ENCODE measurements at regions not wholly inside any gene's neighbourhood (a gene's known extent, or its start where the extent isn't known, plus 50 kb on each side); places are given as distances from the start of the nearest gene placed in this dataset.
"Not testable (repeated sequence)": the region's sequence is repeated elsewhere in the genome, so short reads cannot be mapped to it uniquely, and the experiment has no call there.

DNA sequence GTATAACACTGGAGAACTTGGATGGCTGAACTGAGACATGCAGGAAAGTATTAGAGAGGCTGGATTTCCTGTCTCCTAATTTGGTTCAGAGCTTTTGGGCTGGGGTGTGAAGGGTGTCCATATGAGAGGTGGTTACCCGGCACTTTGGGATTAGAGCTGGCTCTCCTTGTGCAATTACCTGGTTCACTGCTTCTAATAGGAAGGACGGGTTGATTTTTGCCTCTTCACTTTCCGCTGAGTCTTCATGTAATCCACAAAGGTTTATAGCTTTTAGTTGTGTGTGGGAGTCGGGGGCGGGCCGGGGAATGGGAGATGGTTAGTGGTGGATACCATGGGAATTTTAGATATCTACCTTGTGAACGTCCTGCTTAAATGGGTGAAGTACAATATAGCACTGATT is 151.5 kb downstream of the BTBD3 start:
- DNase-seq (ENCODE audit: low read depth, low spot score), result no peak

DNA sequence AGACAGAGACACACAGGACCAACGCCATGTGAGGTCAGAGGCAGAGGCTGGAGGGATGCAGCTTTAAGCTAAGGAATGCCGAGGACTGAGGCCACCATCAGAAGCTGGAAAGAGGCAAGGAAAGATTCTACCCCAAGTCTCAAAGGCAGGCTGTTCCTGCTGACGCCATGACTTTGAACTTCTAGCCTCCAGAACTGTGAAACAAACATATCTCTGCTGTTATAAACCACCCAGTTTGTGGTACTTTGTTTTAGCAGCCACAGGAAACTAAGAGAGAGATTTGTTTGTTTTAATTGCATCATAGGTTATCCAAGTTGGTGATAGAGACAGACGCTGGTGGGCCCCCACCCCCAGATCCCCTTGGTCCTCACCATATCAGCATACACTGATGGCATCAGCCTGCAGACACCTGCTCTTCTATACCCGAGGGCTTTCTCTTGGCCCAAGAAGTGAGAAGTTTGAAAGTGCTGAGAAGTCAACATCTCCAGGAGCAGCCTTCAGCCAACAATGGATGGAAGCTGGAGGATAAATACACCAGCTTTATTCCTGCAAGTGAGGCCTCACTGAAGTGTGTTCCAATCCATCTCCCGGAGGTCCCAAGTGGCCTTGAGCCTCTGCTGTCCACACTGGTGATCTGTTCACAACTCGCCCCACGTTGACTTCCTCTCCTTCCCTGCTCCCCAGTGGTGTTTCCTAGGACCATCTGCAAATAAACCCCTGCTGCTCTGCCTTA is 154.7 kb downstream of the BTBD3 start:
- no peak for DNase-seq (ENCODE audit: low read depth, low spot score)

DNA sequence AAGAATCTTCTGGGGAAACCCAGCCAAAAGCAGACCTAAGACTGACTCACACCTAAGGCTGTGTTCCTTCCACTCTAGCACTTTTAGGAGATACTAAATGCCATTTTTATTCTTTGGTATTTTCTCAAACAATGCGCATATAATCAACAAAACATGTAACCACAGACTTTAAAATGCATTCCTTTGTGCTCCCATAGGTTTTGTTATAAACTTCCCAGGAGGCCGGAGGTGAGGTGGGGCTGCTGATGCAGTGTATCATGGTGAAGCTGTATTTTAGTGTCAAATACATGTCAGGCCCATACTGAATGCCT is 155.2 kb downstream of the BTBD3 start:
- DNase-seq (ENCODE audit: low read depth, low spot score), result no peak

DNA sequence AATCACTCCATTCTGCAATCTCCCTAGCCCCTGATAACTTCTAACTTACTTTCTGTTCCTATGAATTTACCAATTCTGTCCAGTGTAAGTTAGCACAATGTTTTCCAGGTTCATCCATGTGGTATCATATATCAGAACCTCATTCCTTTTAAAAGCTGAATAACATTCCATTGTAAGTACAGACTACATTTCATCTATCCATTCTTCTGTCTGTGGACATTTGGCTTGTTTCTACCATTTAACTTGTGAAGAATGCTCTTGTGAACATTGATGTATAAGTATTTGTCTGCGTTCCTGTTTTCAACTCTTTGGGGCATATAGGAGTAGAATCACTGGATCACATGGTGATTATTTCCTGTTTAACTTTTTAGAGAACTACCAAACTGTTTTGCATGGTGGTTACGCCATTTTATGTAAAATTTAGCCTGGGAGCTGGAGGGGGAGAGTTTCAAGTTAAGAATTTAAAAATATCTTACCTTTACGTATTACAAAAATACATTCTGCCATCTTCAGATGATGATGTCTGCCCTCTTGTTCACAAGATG is 156.5 kb downstream of the BTBD3 start:
- no peak for DNase-seq (ENCODE audit: low read depth, low spot score)

DNA sequence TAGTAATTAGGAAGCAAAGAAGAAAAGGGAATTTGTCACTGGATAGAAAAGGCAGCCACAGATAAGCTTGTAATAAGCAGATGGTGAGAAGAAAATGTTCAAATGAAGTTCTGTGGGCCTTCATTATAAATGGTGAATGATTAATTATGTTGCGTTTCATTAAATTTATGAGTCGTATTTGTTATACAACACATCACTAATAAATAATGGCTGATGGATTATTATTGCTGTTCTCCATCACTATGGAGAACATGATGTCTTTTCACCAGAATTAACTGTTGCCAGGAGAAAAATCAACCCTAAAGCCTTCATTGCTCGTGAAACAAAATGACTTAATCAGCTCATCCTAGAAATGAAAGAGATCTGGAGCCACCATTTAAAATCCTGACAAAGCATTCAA is 158.5 kb downstream of the BTBD3 start:
- no peak for DNase-seq (ENCODE audit: low read depth, low spot score)

DNA sequence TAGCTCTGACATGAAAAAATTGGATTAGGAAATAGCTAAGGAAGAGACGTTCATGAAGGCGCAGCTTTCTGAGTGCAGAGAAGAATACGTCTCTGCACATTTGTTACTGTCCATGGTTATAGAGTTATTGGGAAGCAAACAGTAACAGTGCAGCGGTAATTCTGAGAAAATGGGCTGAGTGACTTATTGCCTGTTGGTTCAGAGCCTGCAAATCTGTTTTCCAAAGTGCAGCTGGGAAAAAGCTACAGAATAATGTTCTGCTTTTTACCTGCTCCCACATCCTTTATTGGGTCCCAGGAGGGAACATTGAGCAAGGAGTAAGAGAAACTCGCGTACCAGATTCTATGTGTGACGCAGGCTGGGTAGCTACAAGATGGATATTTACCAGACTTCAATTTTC is 160.2 kb downstream of the BTBD3 start:
- DNase-seq (ENCODE audit: low read depth, low spot score), result no peak

DNA sequence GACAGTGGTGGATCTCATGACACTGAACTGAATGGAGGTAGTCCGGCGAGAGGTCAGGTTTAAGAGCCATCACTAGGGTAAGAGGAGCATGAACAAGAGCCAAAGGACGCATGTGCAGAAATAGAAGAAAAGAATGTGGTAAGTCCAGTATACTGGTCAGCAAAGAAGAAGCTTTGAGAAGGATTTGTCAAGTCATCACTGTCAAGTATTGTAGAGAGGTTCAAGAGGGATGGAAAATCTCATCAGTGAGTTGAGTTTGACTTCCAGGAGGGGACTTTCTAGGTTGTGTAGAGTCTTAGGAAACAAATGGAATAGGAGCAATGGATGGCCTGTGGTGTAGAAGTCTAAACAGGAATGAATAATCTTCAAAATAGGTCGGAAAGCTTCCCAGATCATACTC is 161.8 kb downstream of the BTBD3 start:
- DNase-seq (ENCODE audit: low read depth, low spot score), result no peak

DNA sequence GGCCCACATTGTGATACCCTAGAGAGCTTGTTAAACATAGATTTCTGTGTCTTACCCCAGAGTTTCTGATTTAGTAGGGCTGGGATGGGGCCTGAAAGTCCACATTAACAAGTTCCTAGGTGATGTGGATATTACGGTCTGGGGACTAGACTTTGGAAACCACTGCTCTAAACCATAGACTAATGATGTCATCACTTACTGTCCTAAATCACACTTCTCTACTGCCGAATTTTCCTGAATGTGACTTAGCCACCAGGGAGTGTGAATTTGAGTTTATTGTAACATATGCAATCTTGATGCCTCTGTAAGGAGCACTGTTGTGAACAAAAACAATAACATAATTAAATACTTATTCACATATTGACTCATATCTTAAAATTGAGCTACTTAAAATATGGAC is 165.6 kb downstream of the BTBD3 start:
- no peak for DNase-seq (ENCODE audit: low read depth, low spot score)

DNA sequence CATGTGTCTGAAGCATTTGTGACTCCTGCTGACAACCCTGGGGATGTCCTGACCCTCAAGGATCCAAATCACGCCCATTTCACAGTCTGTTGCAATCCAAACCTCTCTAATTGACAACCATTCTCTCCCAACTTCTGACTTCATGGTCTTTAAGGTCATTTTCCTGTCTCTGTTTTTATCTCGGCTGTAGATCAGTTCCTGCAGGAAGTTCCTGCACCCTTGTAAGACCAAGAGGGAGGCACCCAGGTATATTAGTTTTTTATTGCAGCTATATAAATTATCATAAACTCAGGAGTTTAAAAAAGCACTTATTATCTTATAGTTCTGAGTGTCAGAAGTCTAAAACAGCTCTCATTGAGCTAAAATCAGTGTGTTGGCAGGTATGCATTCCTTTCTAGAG is 166.8 kb downstream of the BTBD3 start:
- no peak for DNase-seq (ENCODE audit: low read depth, low spot score)

DNA sequence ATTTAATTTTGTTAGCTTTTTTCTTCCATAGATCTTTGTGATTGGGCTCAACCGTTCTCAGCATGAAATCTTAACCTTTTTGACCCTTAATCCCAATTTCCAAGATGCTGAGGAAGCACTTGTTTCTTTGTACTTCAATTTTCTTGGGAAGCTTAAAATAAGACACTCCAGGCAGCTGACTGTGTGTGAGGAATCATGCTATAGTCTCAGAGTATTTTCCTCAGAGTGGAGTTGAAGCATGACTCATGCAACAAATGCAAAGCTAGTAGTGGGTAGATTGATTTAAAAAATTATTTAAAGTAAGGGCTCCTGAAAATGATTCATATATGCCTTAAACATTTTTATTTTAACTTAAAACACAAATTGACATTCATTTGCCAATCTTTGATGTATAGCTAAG is 168.7 kb downstream of the BTBD3 start:
- DNase-seq (ENCODE audit: low read depth, low spot score), result no peak

DNA sequence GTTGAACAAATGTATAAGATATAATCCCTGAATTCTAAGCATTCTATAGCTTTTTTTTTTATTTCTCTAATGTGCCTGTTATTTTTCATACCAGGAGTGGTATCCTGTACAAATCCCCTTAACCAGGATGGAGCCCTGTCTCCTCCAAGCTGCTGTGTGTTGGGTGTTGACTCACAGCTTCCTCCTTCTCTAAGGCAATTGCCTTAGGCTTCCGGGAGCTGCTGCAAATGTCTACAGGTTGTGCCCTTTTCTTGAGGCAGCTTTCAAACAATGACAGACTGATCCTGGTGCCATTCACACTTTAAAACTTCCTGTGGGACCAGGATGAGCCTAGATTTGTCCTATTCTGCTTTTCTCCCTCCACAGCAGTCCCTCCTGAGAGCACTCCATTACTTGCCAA is 173.2 kb downstream of the BTBD3 start:
- DNase-seq (ENCODE audit: low read depth, low spot score), result no peak

DNA sequence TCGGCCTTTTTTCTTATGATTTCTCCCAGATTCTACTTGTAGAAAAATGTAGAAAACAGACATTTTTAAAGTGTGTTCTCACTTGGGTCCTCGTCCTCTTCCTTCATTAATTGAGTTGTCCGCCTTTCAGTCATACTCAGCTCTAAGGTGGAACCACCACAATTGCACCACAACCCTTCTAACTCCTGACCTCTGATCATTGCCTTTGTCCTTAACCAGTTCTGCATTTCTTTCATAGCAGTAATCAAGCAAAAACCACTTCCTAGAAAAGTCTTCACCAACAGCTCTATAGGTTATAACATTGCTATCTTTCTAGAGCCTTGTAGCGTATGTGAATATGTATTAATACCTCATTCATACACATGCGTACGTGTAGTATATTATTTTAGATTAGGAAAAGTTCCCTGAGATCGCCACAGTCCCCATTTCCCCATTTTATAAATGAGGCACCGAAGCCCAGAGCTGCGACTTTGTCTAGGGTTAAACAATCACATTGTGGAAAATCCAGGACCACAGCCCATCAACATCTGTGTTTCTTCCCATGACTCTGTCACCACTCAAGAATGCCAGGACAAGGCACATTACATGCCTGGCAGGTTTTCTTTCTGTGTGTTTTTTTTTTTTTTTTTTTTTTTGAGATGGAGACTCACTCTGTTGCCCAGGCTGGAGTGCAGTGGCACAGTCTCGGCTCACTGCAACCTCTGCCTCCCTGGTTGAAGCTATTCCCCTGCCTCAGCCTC is 175.5 kb downstream of the BTBD3 start:
- DNase-seq (ENCODE audit: low read depth, low spot score), result no peak

DNA sequence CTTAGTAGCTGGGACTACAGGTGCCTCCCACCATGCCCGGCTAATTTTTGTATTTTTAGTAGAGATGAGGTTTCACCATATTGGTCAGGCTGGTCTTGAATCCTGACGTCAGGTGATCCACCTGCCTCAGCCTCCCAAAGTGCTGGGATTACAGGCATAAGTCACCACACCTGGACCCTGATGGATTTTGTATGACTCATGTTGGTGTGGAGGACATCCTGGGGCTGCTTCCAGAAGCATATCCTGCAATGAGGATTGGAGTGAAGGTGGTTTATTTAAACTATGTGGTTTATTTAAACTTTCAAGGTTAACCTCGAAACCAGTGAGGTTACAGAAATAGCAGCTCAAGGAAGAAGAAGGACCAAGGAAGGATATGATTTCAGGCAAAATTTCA is 176.1 kb downstream of the BTBD3 start:
- DNase-seq (ENCODE audit: low read depth, low spot score), result not testable (repeated sequence)

DNA sequence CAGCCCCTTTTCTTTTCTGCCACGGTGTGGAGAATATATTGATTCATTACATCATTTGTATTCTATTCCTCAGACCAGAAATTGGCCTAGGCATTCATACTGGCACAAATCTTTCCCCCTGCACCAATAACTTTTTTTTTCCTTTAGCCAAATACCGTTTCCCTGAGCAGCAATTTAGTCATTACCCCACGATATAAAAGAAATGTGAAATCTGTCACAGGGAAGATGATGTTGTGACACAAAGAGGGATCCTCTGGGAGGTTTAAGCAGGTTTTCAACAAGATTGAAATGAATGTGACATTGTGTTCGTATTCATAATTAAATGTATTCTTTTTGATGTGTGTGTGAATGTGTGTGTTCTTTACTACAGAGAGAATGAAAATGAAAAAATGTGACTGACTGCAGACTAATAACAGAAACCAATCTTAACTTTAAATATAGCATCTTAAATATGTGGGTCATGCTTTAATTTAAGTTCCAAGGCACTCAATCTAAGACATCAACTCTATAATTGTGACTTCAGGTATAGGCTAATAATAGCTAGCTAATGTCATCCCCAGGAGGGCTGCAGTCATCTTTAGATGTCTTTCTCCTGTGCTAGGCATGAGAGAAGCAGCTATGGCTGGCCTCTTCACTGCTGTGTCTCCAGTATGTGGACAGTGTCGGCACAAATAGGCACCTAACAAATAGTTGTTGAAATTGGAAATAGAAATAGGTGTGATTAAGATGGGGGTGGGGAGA is 177.7 kb downstream of the BTBD3 start:
- DNase-seq (ENCODE audit: low read depth, low spot score), result no peak

DNA sequence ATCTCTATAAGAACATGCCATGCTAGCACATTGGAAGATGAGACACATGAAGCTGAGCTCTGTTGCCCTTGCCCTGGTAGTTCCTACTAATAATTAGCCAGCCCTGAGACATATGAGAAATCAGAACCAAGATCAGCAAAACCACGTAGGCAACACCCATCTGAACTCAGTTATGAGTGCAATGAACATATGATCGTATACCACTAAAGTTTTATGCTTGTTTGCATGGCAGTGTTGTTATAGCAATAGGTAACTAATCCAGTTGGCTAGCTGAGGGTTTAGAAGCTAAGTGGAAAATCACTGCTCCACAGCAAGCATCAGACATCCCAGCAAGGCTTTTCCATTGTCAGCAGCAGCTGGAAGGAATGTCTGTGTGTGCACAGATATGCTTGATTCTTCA is 180.7 kb downstream of the BTBD3 start:
- no peak for DNase-seq (ENCODE audit: low read depth, low spot score)

DNA sequence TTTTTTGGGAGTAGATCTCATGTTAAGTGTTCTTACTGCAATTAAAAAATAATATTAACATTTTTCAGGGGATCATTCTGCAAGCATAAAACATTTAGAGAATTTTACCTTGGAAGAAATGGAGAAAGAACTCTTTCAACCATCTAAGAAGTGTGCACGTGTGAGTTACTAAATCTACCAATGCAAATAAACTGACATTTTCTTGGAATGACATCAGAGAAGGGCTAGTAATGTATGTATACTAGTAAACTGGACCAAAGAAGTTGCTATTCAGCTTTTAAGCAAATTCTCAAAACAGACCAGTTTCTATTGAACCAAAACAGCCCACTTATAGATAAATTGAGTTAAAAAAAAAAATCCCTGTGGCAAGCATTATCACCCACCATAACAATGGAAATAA is 191.2 kb downstream of the BTBD3 start:
- no peak for DNase-seq (ENCODE audit: low read depth, low spot score)

DNA sequence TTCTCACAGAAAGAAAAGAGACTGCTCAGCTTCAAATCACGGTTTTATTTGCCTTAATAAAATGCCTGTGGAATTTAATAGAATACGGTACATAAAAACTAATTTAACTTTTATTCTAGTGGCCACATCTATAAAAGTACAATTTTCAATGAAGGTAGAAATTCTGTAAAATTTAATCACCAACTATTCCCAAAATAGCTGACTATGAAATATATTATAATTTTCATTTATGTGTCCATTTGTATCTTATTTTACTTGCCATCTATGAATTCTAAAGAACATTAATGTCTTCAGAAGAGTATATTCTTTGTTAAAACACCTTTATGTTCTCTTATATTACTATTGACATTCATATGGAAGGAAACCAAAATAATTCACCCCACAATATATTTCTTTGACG is 192.6 kb downstream of the BTBD3 start:
- no peak for DNase-seq (ENCODE audit: low read depth, low spot score)

DNA sequence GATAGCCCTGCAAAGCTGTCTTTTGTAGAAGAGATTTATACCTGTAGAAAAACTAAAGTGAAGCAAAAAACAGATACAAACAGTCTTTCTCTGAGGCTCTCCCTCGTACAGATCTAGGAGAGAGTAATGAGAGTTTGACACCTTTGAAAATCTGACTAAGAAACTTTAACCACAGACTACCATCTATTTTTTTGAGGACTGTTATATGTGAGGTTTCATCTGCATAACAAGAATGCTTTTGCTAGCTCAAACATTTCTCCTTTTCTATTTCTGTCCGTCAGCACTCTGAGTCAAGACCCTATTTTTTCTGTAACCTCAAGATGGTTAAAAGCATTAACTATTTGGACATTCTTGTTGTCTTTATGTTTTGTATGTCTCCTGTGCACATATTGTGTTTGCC is 193.0 kb downstream of the BTBD3 start:
- no peak for DNase-seq (ENCODE audit: low read depth, low spot score)

DNA sequence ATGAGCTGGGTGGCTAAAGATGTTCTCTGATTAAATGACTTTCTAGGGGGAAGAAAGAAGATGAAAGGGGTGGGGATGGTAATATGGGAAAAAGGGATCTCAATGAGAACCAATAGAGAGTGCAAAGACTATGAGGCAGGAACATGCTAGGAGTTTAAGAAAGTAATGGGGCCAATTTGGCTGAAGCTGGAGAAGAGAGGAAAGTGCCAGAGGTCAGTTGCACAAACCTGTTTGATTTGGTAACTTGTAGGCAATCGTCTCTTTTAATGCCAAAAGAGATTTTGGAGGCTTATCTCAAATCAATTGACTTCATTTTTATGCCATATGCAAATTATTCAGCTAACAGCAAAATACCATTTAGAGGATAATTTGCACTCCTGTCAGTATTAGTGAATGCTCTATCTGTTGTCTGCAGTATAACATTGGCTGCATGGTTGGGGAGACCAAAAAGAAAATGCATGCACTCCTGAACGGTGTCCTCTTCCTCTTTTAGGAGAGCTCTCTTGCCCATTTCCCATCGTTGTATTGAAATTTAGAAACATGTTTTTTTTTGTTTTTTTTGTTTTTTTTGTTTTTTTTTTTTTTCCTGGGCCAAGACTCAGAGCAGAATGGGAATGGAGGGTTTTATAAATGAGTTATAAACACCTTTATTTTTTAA is 193.9 kb downstream of the BTBD3 start:
- no peak for DNase-seq (ENCODE audit: low read depth, low spot score)

DNA sequence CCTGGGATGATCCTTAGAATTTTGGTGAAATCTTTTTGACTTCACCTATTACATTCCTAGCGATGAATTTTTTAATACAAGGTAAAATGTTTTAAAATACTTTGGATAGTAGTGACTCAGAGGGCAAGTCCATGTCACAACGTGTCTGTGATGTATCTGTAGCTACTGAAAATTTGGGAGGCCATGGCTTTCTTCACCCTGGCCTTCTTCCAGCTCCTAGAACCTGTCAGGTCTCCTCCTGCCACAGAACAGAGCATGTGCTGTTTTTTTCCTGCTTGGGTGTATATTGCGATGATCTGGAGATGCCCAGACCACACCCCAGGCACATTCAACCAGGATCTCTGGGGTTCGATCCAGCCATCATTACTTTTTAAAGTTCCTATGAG is 194.4 kb downstream of the BTBD3 start:
- DNase-seq (ENCODE audit: low read depth, low spot score), result no peak

DNA sequence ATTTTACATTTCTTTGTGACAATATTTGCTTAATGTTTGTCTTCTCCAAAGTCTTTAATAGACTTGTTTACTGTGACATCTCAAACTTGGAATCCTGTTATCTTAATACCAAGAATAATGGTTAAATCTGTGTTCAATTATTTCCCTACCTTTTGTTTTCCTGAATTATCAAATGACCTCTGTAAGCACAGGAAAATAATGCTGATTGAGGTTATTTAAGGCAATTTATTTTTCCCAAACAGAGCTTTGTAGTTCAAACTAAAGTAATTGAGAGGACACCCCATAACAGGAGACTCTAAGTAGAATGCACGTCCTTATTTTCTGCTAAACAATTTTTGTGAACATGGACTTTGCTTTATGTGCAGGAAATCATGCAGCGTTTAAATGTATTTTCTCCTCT is 195.0 kb downstream of the BTBD3 start:
- no peak for DNase-seq (ENCODE audit: low read depth, low spot score)

DNA sequence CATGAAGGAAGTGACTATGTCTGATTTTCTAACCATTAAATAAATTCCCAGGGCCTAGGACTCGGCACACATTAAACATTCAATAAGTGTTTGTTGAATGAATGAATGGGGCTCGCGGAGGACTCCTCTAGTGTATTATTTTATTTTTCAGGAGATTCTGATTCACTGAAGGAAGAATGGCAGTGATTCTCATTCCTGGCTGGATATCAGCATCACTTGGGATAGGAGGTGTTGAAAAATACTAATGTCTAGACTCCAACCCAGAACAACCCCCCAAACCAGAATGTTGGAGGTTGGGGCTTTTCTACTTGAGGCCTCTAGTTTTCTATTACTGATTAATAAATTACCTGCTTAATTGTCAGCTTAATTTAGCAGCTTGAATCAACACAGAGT is 195.4 kb downstream of the BTBD3 start:
- no peak for DNase-seq (ENCODE audit: low read depth, low spot score)

Data from brain pericyte (primary cell).